A549 (cell line): ENCODE measurements at regions not wholly inside any gene's neighbourhood (a gene's known extent, or its start where the extent isn't known, plus 50 kb on each side); places are given as distances from the start of the nearest gene placed in this dataset.

Experiments used
- ATAC-seq, 2 experiments: fragments of 200-7000 bp in 1 of 2; fragments of >200 bp in 1 of 2; cut with Nextera tagmentation in 1 of 2; cut with Tn5 transposase in 1 of 2; 3 replicates each; pipeline versions ENCODE4 v1.8.0 to v1.9.1; 2018 to 2020; ENCODE audit warnings: mild to moderate bottlenecking in 1 of 2, moderate library complexity in 1 of 2
- CTCF ChIA-PET: fragments of 300-600 bp; sonication (Branson Sonifier 250); formaldehyde crosslinking; extraction: SDS; loops from one replicate; lab custom pipeline; 2021; ENCODE audit warnings: antibody characterized with exemption, inconsistent platforms; lab: Yijun Ruan, JAX
- POLR2A ChIA-PET: fragments of 350-600 bp; formaldehyde crosslinking; extraction: SDS; loops from one replicate; lab custom pipeline; 2021; ENCODE audit warnings: antibody characterized with exemption, inconsistent platforms; lab: Yijun Ruan, JAX
- DNase-seq, 2 experiments: peaks; one replicate each; pipeline versions ENCODE4 v3.0.0 to v3.0.0-alpha.2; 2011 to 2016; ENCODE audit warnings: low read depth in 1 of 2, low spot score in 1 of 2
- FAIRE-seq: peaks from 2 replicates; lab custom pipeline; 2011; peaks lifted over from hg19 to GRCh38; lab: Jason Lieb, UNC
- H3K27ac ChIP-seq, 2 experiments: fragments of >200 bp; sonication (Bioruptor Twin); formaldehyde crosslinking; 3 replicates each; pipeline ENCODE4 v1.5.1; 2016 to 2017
- H3K4me1 ChIP-seq: fragments of >200 bp; sonication (Bioruptor Twin); formaldehyde crosslinking; 3 replicates; pipeline ENCODE4 v1.6.1; 2016
- H3K4me2 ChIP-seq: fragments of >200 bp; sonication (Bioruptor Twin); formaldehyde crosslinking; 3 replicates; pipeline ENCODE4 v1.6.1; 2016
- H3K4me3 ChIP-seq: fragments of >200 bp; sonication (Bioruptor Twin); formaldehyde crosslinking; 3 replicates; pipeline ENCODE4 v1.5.1; 2016
- H3K9me3 ChIP-seq: fragments of >200 bp; sonication (Bioruptor Twin); formaldehyde crosslinking; 3 replicates; pipeline ENCODE4 v1.6.1; 2016
- CBX2 ChIP-seq: fragments of 200-600 bp; sonication (generic); IDR thresholded peaks from 2 replicates; pipeline ENCODE4 v1.6.1; 2016; ENCODE audit warnings: low read depth, mild to moderate bottlenecking, borderline replicate concordance
- CHD2 ChIP-seq: fragments of 150-350 bp; IDR thresholded peaks from 2 replicates; pipeline ENCODE4 v1.6.1; 2014; ENCODE audit warnings: low read length; ENCODE audit not compliant: partially characterized antibody
- ESRRA ChIP-seq: fragments of 150-350 bp; IDR thresholded peaks from 2 replicates; pipeline ENCODE4 v1.6.1; 2014; ENCODE audit warnings: mild to moderate bottlenecking, low read length, borderline replicate concordance
- FOSB ChIP-seq: fragments of 250-450 bp; sonication (Bioruptor Pico); IDR thresholded peaks from 2 replicates; pipeline ENCODE4 v1.5.0; 2020; ENCODE audit warnings: mild to moderate bottlenecking, moderate library complexity
- HOXB13 ChIP-seq: fragments of 250-450 bp; sonication (Bioruptor Pico); IDR thresholded peaks from 2 replicates; pipeline ENCODE4 v1.5.0; 2020; ENCODE audit warnings: low read depth, mild to moderate bottlenecking, moderate library complexity
- JUN ChIP-seq, 2 experiments: fragments of >200 bp; sonication (Bioruptor Twin); formaldehyde crosslinking; IDR thresholded peaks; 2 replicates in 1 of 2; 3 replicates in 1 of 2; pipeline ENCODE4 v1.6.1; 2016 to 2017
- KDM1A ChIP-seq: fragments of 200-600 bp; sonication (generic); IDR thresholded peaks from 2 replicates; pipeline ENCODE4 v1.6.1; 2016; ENCODE audit warnings: low read depth, mild to moderate bottlenecking
- KDM5A ChIP-seq: fragments of 200-600 bp; sonication (generic); IDR thresholded peaks from 2 replicates; pipeline ENCODE4 v1.6.1; 2016; ENCODE audit warnings: antibody characterized with exemption, mild to moderate bottlenecking
- MAFK ChIP-seq: fragments of 450-650 bp; IDR thresholded peaks from 2 replicates; pipeline ENCODE4 v1.6.1; 2014; ENCODE audit not compliant: partially characterized antibody
- MYC ChIP-seq: IDR thresholded peaks from 2 replicates; pipeline ENCODE4 v1.6.1; 2012; ENCODE audit warnings: mild to moderate bottlenecking, inconsistent platforms, low read length, improper control_type of control experiment, borderline replicate concordance
- NFE2L2 ChIP-seq: fragments of 150-350 bp; conservative IDR thresholded peaks from 2 replicates; pipeline ENCODE4 v1.6.1; 2014; ENCODE audit warnings: low read length
- POLR2AphosphoS2 ChIP-seq: conservative IDR thresholded peaks from 2 replicates; pipeline ENCODE4 v1.6.1; 2012; ENCODE audit warnings: low read length, improper control_type of control experiment, inconsistent platforms
- RFX5 ChIP-seq: fragments of 450-650 bp; IDR thresholded peaks from 2 replicates; pipeline ENCODE4 v1.7.1; 2014; ENCODE audit warnings: antibody characterized with exemption, mild to moderate bottlenecking, moderate library complexity
- RNF2 ChIP-seq: fragments of 200-600 bp; sonication (generic); IDR thresholded peaks from 2 replicates; pipeline ENCODE4 v1.6.1; 2016; ENCODE audit warnings: low read depth, mild to moderate bottlenecking, antibody characterized with exemption, moderate library complexity, borderline replicate concordance
- SREBF2 ChIP-seq: fragments of 450-650 bp; IDR thresholded peaks from 2 replicates; pipeline ENCODE4 v1.6.1; 2014; ENCODE audit warnings: mild to moderate bottlenecking, moderate library complexity
- TFCP2L1 ChIP-seq: fragments of 250-450 bp; sonication (Bioruptor Pico); IDR thresholded peaks from 2 replicates; pipeline ENCODE4 v1.5.0; 2021; ENCODE audit warnings: mild to moderate bottlenecking
- TP53 ChIP-seq: fragments of 250-450 bp; sonication (Bioruptor Pico); IDR thresholded peaks from 2 replicates; pipeline ENCODE4 v1.5.0; 2021; ENCODE audit warnings: mild to moderate bottlenecking, moderate library complexity
- ZC3H11A ChIP-seq: fragments of 450-650 bp; IDR thresholded peaks from 2 replicates; pipeline ENCODE4 v1.6.1; 2014; ENCODE audit warnings: antibody characterized with exemption, mild to moderate bottlenecking
- WGBS: methylation state at CpG from one replicate; pipeline ENCODE4 v1.1.6; 2017; ENCODE audit errors: missing lambda C conversion rate; 5-methylcytosine and 5-hydroxymethylcytosine counted together
- TF ChIP-seq, protein P1 (sequence below): IDR thresholded peaks from 2 replicates; pipeline ENCODE4 v1.6.1; 2012
- TF ChIP-seq, protein P2 (sequence below): IDR thresholded peaks from 2 replicates; pipeline ENCODE4 v1.6.1; 2012; ENCODE audit warnings: low read depth, borderline replicate concordance
- TF ChIP-seq, protein P3 (sequence below): fragments of 450-650 bp; IDR thresholded peaks from 2 replicates; pipeline ENCODE4 v1.6.1; 2014; ENCODE audit warnings: antibody characterized with exemption
- TF ChIP-seq, protein P4 (sequence below): fragments of 250-450 bp; sonication (Bioruptor Pico); IDR thresholded peaks from 2 replicates; pipeline ENCODE4 v1.5.0; 2020; ENCODE audit warnings: low read depth, mild to moderate bottlenecking, moderate library complexity
- TF ChIP-seq, protein P5 (sequence below): IDR thresholded peaks from 2 replicates; pipeline ENCODE4 v1.6.1; 2012
- TF ChIP-seq, protein P6 (sequence below): fragments of 150-350 bp; IDR thresholded peaks from 2 replicates; pipeline ENCODE4 v1.6.1; 2014; ENCODE audit warnings: low read depth, mild to moderate bottlenecking, low read length

DNA sequence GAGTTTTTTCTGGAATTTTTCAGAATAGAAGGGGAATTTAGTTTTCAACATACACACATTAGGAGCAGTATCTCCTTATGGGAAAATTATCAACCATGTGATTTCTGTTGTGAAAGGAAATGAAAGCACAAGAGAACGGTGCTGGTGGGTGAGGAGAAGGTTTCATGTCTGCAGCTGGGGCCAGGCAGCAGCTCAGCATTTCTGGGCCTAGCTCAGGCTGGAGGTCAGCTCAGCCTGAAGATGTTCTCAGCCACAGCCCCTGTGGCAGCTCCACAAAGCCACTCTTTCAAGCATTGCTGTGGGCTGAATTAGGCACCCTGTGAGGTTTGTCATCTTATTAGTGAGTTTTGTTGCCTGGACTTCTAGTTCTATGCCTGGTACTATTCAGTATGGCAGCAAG lies 90.3 kb downstream of the DIRAS2 start:
- CTCF ChIA-PET = no interaction called here
- POLR2A ChIA-PET = no interaction called here

DNA sequence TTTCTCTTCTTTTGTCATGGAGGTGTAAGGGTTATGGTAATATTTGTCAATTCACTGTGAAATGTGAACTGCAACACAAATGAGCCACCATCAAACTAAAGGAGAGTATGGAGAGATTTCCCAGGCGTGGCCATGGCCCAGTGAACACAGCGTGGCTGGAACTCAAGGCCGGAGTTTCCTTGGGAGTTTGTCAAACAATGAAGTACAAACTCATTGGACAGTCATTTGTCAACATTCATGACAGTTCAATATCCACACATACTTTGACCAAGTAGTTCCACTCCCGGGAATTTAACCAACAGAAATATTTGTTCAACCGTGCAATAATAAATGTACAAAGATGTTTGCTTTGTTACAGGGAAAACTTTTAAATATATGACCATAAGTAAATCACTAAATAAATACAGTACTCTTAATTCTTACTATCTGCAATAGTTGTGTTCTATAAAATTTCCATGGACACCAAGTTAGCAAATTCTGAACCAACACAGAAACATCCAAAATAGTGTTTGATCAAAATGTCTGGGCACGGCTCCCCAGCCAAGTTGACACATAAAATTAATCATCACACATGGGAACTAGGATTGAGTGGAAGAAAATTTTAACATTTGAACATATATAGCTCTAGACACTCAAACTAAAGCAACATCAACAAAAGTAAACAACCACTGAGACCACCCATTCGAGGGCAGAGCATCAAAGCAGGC lies 87.1 kb downstream of the DIRAS2 start:
- POLR2A ChIA-PET = no interaction called here
- Histone ChIP-seq H3K4me2 (no peak overlapping the region), H3K4me3 (no peak overlapping the region), H3K4me1 (no peaks in the 10 kb centered on the region), H3K9me3 (no peaks in the 10 kb centered on the region), H3K27ac (no peak overlapping the region)
- TF ChIP-seq, protein P1, sequence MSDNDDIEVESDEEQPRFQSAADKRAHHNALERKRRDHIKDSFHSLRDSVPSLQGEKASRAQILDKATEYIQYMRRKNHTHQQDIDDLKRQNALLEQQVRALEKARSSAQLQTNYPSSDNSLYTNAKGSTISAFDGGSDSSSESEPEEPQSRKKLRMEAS = no peak
- CTCF ChIA-PET = interaction anchor here (0.8 kb wide), 1 partner anchor 10 kb away, joined by 3 read pairs; no protein-coding TSS in a partner anchor
- FAIRE-seq (no peak), DNase-seq (peak in 1 of 2 experiments; percentile 23), ATAC-seq (no peak; a peak in 1 of 6 replicates)
- 11% methylated on average over 7 of the region's 7 CpGs for WGBS

More for the DNA sequence above, 90.3 kb downstream of the DIRAS2 start:
- Histone ChIP-seq H3K4me1 (no peaks in the 10 kb centered on the region), H3K4me2 (no peak overlapping the region), H3K27ac (no peak overlapping the region), H3K9me3 (peaks cover 8% of the 10 kb centered on the region; the same call in 1 of the 3 replicates), H3K4me3 (no peak overlapping the region)
- DNase-seq = no peak
- 24% methylated on average over 1 of the region's 1 CpG for WGBS
- no peak for ATAC-seq
- no peak for TF ChIP-seq FOSB
- no peak for TF ChIP-seq POLR2AphosphoS2
- TF ChIP-seq RFX5 = no peak
- TF ChIP-seq, protein P2, sequence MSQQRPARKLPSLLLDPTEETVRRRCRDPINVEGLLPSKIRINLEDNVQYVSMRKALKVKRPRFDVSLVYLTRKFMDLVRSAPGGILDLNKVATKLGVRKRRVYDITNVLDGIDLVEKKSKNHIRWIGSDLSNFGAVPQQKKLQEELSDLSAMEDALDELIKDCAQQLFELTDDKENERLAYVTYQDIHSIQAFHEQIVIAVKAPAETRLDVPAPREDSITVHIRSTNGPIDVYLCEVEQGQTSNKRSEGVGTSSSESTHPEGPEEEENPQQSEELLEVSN = no peak
- no peak for TF ChIP-seq RNF2
- no peak for TF ChIP-seq MAFK
- TF ChIP-seq TFCP2L1 (CRISPR knock-in tag) = no peak
- no peak for TF ChIP-seq KDM5A
- no peak for TF ChIP-seq NFE2L2
- TF ChIP-seq TP53 = no peak
- no peak for TF ChIP-seq HOXB13
- TF ChIP-seq SREBF2 = no peak
- TF ChIP-seq CBX2 = no peak
- TF ChIP-seq KDM1A = no peak
- TF ChIP-seq, protein P1 = no peak
- no peak for TF ChIP-seq ESRRA
- TF ChIP-seq JUN (IDR thresholded peaks at IDR 0.05) = no peak
- no peak for TF ChIP-seq ZC3H11A
- TF ChIP-seq, protein P3, sequence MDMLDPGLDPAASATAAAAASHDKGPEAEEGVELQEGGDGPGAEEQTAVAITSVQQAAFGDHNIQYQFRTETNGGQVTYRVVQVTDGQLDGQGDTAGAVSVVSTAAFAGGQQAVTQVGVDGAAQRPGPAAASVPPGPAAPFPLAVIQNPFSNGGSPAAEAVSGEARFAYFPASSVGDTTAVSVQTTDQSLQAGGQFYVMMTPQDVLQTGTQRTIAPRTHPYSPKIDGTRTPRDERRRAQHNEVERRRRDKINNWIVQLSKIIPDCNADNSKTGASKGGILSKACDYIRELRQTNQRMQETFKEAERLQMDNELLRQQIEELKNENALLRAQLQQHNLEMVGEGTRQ = no peak
- TF ChIP-seq, protein P4, sequence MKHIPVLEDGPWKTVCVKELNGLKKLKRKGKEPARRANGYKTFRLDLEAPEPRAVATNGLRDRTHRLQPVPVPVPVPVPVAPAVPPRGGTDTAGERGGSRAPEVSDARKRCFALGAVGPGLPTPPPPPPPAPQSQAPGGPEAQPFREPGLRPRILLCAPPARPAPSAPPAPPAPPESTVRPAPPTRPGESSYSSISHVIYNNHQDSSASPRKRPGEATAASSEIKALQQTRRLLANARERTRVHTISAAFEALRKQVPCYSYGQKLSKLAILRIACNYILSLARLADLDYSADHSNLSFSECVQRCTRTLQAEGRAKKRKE (CRISPR knock-in tag) = no peak
- FAIRE-seq = no peak

DNA sequence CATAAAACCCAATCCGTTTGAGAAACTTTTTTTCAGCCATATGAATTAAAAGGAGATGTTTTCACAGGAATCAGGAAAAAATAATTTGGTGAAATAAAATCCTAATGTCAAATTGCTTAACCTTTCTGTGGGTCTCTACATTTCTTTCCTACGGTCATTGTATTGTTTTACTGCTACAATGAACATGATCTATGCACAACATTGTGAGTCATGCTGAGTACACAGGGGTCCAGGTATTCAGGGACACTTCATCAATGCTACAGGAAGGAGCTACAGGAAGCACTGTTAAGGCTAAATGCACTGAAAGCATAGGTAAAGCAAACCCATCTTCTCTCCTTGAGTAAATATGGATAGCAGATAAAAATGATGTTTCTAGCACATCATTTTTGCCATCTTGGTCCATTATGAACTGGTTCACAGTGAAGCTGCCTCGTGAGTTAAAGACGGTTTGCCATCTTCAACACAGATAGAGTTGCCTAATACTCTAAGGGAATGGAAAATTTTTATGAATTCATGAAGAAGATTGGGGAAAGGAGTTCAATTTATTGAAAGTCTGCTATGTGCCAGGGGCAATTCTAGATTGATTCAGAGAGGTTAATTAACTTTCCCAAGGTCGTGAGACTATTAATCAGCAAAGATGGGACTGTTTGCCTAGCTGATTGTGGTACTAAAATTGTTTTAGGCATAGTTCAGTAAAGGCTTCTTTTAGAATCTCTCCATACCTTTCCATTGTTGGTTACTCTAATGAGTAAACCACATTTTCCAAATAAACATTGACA lies 85.5 kb downstream of the DIRAS2 start:
- CTCF ChIA-PET = no interaction called here
- FAIRE-seq (no peak), DNase-seq (no peak), ATAC-seq (no peak)
- Histone ChIP-seq H3K27ac (no peak overlapping the region), H3K4me2 (no peak overlapping the region), H3K4me3 (no peak overlapping the region), H3K9me3 (no peaks in the 10 kb centered on the region), H3K4me1 (no peaks in the 10 kb centered on the region)
- WGBS = 22% methylated on average over 5 of the region's 5 CpGs
- POLR2A ChIA-PET = no interaction called here
- TF ChIP-seq, protein P5, sequence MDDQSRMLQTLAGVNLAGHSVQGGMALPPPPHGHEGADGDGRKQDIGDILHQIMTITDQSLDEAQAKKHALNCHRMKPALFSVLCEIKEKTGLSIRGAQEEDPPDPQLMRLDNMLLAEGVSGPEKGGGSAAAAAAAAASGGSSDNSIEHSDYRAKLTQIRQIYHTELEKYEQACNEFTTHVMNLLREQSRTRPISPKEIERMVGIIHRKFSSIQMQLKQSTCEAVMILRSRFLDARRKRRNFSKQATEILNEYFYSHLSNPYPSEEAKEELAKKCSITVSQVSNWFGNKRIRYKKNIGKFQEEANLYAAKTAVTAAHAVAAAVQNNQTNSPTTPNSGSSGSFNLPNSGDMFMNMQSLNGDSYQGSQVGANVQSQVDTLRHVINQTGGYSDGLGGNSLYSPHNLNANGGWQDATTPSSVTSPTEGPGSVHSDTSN = no peak
- TF ChIP-seq MYC (no peak), CHD2 (no peak), TFCP2L1 (CRISPR knock-in tag) (no peak)
- TF ChIP-seq, protein P3 = no peak
- TF ChIP-seq, protein P6, sequence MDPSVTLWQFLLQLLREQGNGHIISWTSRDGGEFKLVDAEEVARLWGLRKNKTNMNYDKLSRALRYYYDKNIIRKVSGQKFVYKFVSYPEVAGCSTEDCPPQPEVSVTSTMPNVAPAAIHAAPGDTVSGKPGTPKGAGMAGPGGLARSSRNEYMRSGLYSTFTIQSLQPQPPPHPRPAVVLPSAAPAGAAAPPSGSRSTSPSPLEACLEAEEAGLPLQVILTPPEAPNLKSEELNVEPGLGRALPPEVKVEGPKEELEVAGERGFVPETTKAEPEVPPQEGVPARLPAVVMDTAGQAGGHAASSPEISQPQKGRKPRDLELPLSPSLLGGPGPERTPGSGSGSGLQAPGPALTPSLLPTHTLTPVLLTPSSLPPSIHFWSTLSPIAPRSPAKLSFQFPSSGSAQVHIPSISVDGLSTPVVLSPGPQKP = no peak
